ENCODE measurements at regions not wholly inside any gene's neighbourhood (a gene's known extent, or its start where the extent isn't known, plus 50 kb on each side); places are given as distances from the start of the nearest gene placed in this dataset.

DNA sequence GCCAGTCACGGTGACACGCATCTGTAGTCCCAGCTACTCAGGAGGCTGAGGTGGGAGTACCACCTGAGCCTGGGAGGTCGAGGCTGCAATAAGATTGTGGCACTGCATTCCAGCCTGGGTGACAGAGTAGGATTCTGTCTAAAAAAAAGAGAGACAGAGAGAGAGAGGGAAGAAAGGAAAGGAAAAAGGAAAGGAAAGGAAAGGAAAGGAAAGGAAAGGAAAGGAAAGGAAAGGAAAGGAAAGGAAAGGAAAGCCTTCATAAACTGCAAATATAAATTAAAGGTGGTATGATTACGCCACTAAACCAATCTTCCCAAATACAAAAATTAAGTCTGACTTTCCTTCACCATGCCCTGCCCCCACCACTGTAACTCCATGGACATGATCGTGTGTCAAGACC, 259.3 kb upstream of the GATB start:
- TF ChIP-seq, protein P1, sequence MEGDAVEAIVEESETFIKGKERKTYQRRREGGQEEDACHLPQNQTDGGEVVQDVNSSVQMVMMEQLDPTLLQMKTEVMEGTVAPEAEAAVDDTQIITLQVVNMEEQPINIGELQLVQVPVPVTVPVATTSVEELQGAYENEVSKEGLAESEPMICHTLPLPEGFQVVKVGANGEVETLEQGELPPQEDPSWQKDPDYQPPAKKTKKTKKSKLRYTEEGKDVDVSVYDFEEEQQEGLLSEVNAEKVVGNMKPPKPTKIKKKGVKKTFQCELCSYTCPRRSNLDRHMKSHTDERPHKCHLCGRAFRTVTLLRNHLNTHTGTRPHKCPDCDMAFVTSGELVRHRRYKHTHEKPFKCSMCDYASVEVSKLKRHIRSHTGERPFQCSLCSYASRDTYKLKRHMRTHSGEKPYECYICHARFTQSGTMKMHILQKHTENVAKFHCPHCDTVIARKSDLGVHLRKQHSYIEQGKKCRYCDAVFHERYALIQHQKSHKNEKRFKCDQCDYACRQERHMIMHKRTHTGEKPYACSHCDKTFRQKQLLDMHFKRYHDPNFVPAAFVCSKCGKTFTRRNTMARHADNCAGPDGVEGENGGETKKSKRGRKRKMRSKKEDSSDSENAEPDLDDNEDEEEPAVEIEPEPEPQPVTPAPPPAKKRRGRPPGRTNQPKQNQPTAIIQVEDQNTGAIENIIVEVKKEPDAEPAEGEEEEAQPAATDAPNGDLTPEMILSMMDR (IDR thresholded peaks at IDR 0.05), result no peak
- TF ChIP-seq ZFX (IDR thresholded peaks at IDR 0.05; ENCODE audit: borderline replicate concordance), result no peak

All from 22Rv1 (cell line).